Body of pancreas (tissue), 4 donors: ENCODE measurements at regions not wholly inside any gene's neighbourhood (a gene's known extent, or its start where the extent isn't known, plus 50 kb on each side); places are given as distances from the start of the nearest gene placed in this dataset.

ENCODE experiments used
- ATAC-seq: fragments of 150-250 bp; one replicate; pipeline ENCODE4 v1.9.1; 2016
- DNase-seq, 4 donors: peaks; one replicate each; pipeline ENCODE4 v3.0.0-alpha.2; 2019
- H3K27ac ChIP-seq, 4 donors: fragments of 200-600 bp; sonication (generic); 1 replicate in 3 of 4; 2 replicates in 1 of 4; pipeline versions ENCODE4 v1.5.1 to v1.6.1; 2016 to 2019; ENCODE audit warnings: mild to moderate bottlenecking in 1 of 4, mixed read lengths in 1 of 4, moderate library complexity in 1 of 4
- H3K27me3 ChIP-seq, 2 donors: fragments of 200-600 bp; sonication (generic); one replicate each; pipeline ENCODE4 v1.6.0; 2016; ENCODE audit warnings: mild to moderate bottlenecking in 1 of 2
- H3K36me3 ChIP-seq, 2 donors: fragments of 200-600 bp; sonication (generic); replicated peaks in 1 of 2; 2 replicates each; pipeline ENCODE4 v1.5.1; 2016; ENCODE audit warnings: low read depth in 2 of 2; ENCODE audit not compliant: insufficient read depth in 1 of 2
- H3K4me1 ChIP-seq: fragments of 200-600 bp; sonication (generic); one replicate; pipeline ENCODE4 v1.6.0; 2016
- H3K4me3 ChIP-seq, 2 donors: fragments of 200-600 bp; sonication (generic); 1 replicate in 1 of 2; 2 replicates in 1 of 2; pipeline ENCODE4 v1.5.1; 2016 to 2019
- H3K9me3 ChIP-seq, 3 donors: fragments of 200-600 bp; sonication (generic); 1 replicate in 2 of 3; 2 replicates in 1 of 3; pipeline ENCODE4 v1.5.1; 2016
- CTCF ChIP-seq, 7 experiments: fragments of 450-650 bp in 4 of 7; fragments of 200-600 bp in 3 of 7; sonication (generic) in 3 of 7; IDR thresholded peaks; one replicate each; pipeline ENCODE4 v1.5.1; 2016 to 2019; ENCODE audit warnings: antibody characterized with exemption in 7 of 7
- POLR2A ChIP-seq, 3 donors: fragments of 450-650 bp; IDR thresholded peaks; one replicate each; pipeline ENCODE4 v1.6.1; 2016; ENCODE audit warnings: antibody characterized with exemption in 3 of 3, mild to moderate bottlenecking in 2 of 3
- WGBS, 2 donors: methylation state at CpG; one replicate each; pipeline ENCODE4 v1.1.5; 2017; 5-methylcytosine and 5-hydroxymethylcytosine counted together
- intact Hi-C: fragments of 100-400 bp; cut with DNase I; formaldehyde crosslinking; loops from one replicate; pipeline ENCODE4 v1.15.1; 2023

DNA sequence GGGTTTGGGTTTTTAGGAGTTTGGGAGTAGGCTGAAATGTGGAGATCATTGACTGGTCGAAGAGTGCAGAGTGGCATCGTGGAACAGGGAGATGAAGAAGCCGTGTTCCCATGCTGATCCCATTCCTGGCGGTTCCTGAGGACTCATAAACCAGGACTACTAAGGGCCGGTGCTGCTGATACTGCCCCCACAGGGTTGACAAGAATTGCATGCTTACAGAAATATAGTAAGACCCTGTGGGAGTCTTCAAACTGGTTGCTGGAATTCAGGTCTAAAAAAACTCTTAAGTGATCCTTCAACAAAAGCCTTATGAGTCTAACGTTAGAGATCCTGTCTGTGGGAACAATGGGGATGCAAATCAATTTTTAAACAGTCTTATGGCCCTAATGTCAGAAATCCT, 64.0 kb upstream of the ARHGAP5 start:
- Histone ChIP-seq H3K36me3 (no peaks in the 10 kb centered on the region), H3K27me3 (no peaks in the 10 kb centered on the region), H3K4me3 (no peak overlapping the region), H3K27ac (no peak overlapping the region), H3K4me1 (no peaks in the 10 kb centered on the region), H3K9me3 (no peaks in the 10 kb centered on the region)
- WGBS, 2 donors: 66% methylated on average over 6 of the region's 6 CpGs
- TF ChIP-seq POLR2A (IDR thresholded peaks at IDR 0.05) (no peak), CTCF (IDR thresholded peaks at IDR 0.05) (no peak)
- no peak for ATAC-seq
- intact Hi-C loops: no loop called here
- no peak for DNase-seq

GRCh38 chr14:32014057-32014456, 63.0 kb upstream of the ARHGAP5 start:
- DNase-seq: no peak
- TF ChIP-seq POLR2A (IDR thresholded peaks at IDR 0.05): no peak
- TF ChIP-seq CTCF (IDR thresholded peaks at IDR 0.05): no peak
- no peaks in the 10 kb centered on the region for H3K4me1 ChIP-seq
- no peaks in the 10 kb centered on the region for H3K9me3 ChIP-seq
- no peak overlapping the region for H3K27ac ChIP-seq
- 65 to 96% methylated on average over 1 of the region's 1 CpG for WGBS, 2 donors
- H3K36me3 ChIP-seq: no peaks in the 10 kb centered on the region
- no peak overlapping the region for H3K4me3 ChIP-seq
- no peak for ATAC-seq
- intact Hi-C loops: no loop called here
- no peaks in the 10 kb centered on the region for H3K27me3 ChIP-seq

- Histone ChIP-seq H3K27me3 (no peaks in the 10 kb centered on the region), H3K4me1 (no peaks in the 10 kb centered on the region), H3K36me3 (no peaks in the 10 kb centered on the region), H3K4me3 (no peak overlapping the region), H3K9me3 (no peaks in the 10 kb centered on the region), H3K27ac (no peak overlapping the region)
- ATAC-seq (no peak), DNase-seq (no peak)
- intact Hi-C loops: no loop called here
- WGBS, 2 donors: 63 to 75% methylated on average over 4 of the region's 4 CpGs
- TF ChIP-seq CTCF (IDR thresholded peaks at IDR 0.05): no peak
Measured at GRCh38 chr14:32014498-32014897, 62.6 kb upstream of the ARHGAP5 start.

GRCh38 chr14:32015166-32015565, 61.9 kb upstream of the ARHGAP5 start:
- no peak for ATAC-seq
- Histone ChIP-seq H3K4me1 (no peaks in the 10 kb centered on the region), H3K9me3 (no peaks in the 10 kb centered on the region), H3K27me3 (no peaks in the 10 kb centered on the region), H3K27ac (no peak overlapping the region), H3K36me3 (no peaks in the 10 kb centered on the region), H3K4me3 (no peak overlapping the region)
- 86 to 88% methylated on average over 4 of the region's 4 CpGs for WGBS, 2 donors
- TF ChIP-seq CTCF (IDR thresholded peaks at IDR 0.05): no peak
- no peak for TF ChIP-seq POLR2A (IDR thresholded peaks at IDR 0.05)
- intact Hi-C loops: no loop called here
- no peak for DNase-seq

DNA sequence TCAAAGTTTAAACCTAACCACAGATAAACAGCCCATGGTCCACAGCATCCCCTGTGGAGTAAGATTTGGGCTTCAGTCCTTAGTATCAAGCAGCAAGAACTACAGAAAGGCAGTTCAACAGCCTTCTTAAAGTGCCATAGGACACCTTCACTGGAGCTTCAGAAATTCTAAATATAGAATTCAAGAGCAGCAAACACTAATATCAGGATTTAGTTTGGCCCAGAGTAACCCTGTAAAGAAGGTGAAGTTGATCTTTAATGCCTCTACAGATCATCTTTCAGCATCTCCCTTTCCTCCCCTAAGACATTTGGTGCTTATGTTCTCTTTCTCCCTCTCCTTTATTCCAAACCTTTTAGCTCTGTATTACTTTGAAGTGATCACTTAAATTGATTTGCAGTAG, 59.5 kb upstream of the ARHGAP5 start:
- DNase-seq (no peak), ATAC-seq (no peak)
- H3K36me3 ChIP-seq: no peaks in the 10 kb centered on the region
- intact Hi-C loops: no loop called here
- no peak overlapping the region for H3K4me3 ChIP-seq
- TF ChIP-seq CTCF (IDR thresholded peaks at IDR 0.05): no peak
- no peak for TF ChIP-seq POLR2A (IDR thresholded peaks at IDR 0.05)
- H3K9me3 ChIP-seq: no peaks in the 10 kb centered on the region
- H3K27me3 ChIP-seq: no peaks in the 10 kb centered on the region
- H3K27ac ChIP-seq: no peak overlapping the region
- peaks cover 2% of the 10 kb centered on the region for H3K4me1 ChIP-seq
